GM12875 (cell line): ENCODE measurements at regions not wholly inside any gene's neighbourhood (a gene's known extent, or its start where the extent isn't known, plus 50 kb on each side); places are given as distances from the start of the nearest gene placed in this dataset.

Source experiments
- H3K4me3 ChIP-seq: one replicate; pipeline ENCODE4 v1.5.1; 2011; ENCODE audit warnings: low read depth, low read length, control low read depth
- TF ChIP-seq, protein P1 (sequence below): IDR thresholded peaks from 2 replicates; pipeline ENCODE4 v1.5.1; 2011; ENCODE audit warnings: low read depth, mild to moderate bottlenecking, control low read depth, inconsistent platforms, low read length, moderate library complexity, borderline replicate concordance; ENCODE audit not compliant: insufficient read depth

- TF ChIP-seq, protein P1, sequence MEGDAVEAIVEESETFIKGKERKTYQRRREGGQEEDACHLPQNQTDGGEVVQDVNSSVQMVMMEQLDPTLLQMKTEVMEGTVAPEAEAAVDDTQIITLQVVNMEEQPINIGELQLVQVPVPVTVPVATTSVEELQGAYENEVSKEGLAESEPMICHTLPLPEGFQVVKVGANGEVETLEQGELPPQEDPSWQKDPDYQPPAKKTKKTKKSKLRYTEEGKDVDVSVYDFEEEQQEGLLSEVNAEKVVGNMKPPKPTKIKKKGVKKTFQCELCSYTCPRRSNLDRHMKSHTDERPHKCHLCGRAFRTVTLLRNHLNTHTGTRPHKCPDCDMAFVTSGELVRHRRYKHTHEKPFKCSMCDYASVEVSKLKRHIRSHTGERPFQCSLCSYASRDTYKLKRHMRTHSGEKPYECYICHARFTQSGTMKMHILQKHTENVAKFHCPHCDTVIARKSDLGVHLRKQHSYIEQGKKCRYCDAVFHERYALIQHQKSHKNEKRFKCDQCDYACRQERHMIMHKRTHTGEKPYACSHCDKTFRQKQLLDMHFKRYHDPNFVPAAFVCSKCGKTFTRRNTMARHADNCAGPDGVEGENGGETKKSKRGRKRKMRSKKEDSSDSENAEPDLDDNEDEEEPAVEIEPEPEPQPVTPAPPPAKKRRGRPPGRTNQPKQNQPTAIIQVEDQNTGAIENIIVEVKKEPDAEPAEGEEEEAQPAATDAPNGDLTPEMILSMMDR, result peak; percentile 49
- H3K4me3 ChIP-seq, result no peak overlapping the region
Measured at GRCh38 chr2:58448065-58448507, 207.0 kb upstream of the FANCL start.

DNA sequence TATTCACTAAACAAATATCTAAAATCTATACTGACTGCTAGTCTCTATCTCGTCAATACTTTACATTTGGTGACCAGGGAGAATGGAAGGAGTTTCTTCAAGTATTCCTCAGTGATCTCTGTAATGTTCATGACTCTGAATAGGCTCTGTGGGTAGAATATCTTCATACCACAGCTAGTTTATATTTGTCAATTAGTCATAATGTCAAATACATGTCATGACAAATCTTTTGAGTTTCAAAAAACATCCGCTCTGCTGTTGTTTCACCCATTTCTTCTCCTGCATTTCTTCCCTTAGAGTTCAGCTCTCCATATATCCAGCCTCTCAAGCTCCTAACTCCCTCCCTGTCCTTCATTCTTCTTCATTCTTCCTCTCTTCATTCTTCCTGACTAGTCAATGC is 206.5 kb upstream of the FANCL start:
- H3K4me3 ChIP-seq, result no peak overlapping the region
- TF ChIP-seq, protein P1, result no peak

DNA sequence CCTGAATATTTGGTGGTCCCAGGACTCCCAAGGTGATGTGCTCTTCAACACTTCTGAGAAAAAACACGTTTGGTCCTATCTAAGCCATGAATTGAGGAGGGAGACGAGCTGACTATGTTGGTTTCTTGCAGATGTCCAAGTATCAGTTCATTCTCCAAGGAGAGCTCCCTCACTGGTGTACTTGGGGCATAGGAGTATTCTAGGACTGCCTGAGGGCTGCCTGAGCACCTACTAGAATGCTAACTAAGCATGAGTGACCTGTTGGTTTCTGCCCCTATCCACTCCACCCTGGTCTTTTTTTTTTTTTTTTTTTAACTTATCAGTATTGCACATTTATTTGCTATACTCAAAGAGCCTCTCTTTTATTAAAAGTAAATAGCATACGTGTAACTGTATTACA is 200.5 kb upstream of the FANCL start:
- TF ChIP-seq, protein P1, result no peak
- no peak overlapping the region for H3K4me3 ChIP-seq

- TF ChIP-seq, protein P1, result no peak
- H3K4me3 ChIP-seq, result no peak overlapping the region
Measured at GRCh38 chr2:58436872-58437271, 195.7 kb upstream of the FANCL start.

GRCh38 chr2:58435246-58435645 is 194.1 kb upstream of the FANCL start:
- H3K4me3 ChIP-seq, result no peak overlapping the region
- TF ChIP-seq, protein P1, result no peak

GRCh38 chr2:58434692-58435091 is 193.6 kb upstream of the FANCL start:
- no peak overlapping the region for H3K4me3 ChIP-seq
- TF ChIP-seq, protein P1, result no peak

DNA sequence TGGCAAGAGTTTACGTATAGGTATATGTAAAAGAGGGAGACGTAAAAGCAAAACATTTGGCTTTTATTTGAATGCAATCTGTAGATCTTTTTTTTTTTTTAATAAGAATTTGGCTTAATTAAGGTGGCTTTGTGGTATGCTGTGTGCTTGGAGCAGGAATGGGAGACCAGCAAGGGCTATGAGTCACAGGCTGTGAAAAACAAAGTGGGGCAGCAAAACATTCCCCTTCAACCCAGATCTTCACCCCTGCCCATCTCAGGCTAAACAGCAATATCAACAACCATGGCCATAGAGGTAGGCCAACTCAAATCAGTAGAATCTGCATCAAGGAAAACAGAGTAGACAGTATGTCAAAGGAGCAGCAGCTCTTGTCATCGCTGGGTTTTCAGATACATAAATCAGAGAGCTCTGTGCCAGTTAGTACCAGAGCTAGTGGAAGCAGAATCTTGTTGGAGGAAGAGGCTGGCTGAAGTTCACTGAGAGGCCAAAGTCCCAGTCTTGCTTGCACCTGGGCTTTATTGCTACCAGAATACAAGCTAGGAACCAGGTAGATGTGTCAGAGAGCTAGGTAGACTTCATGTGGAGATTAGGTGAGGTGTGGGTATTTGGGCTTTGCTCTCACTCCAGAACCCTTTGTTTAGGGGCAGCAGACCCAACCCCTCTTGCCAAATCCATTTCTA is 191.5 kb upstream of the FANCL start:
- TF ChIP-seq, protein P1, result no peak
- H3K4me3 ChIP-seq, result no peak overlapping the region
